ENCODE measurements at regions not wholly inside any gene's neighbourhood (a gene's known extent, or its start where the extent isn't known, plus 50 kb on each side); places are given as distances from the start of the nearest gene placed in this dataset.

GRCh38 chr19:30253581-30253996 is 118.6 kb upstream of the ZNF536 start:
- no peak overlapping the region for H3K27ac ChIP-seq
- no peaks in the 10 kb centered on the region for H3K9me3 ChIP-seq (ENCODE audit: low read depth)
- H3K4me3 ChIP-seq = no peak overlapping the region

DNA sequence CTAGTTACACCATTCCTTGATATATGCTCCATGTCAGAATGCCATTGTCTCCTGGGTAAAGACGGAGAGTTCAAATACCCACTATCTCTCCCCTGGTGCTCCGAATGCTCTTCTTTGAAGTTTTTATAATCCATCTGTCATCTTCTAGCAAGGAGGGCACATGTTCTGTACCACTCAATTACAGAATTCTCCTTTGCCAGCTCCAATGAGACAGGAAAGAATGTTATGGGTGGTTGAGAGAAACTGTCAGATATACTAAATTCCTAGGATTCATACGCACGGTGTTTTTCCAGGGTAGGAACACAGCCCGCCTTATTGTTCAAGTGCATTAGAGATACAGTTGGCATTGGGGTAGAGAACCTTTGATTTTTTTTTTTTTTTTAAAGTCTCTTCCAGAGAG is 118.0 kb upstream of the ZNF536 start:
- no peak for DNase-seq (ENCODE audit: low spot score)
- peaks cover 5% of the 10 kb centered on the region for H3K4me1 ChIP-seq (ENCODE audit: insufficient read depth)
- H3K9me2 ChIP-seq (replicated peaks; ENCODE audit: insufficient read depth) = no peaks in the 10 kb centered on the region
- H3K79me2 ChIP-seq = peaks cover 5% of the 10 kb centered on the region
- no peak overlapping the region for H3K4me3 ChIP-seq
- no peak for TF ChIP-seq EZH2phosphoT487 (IDR thresholded peaks at IDR 0.05; ENCODE audit: low read depth, severe bottlenecking, unreplicated experiment)
- TF ChIP-seq, protein P1, sequence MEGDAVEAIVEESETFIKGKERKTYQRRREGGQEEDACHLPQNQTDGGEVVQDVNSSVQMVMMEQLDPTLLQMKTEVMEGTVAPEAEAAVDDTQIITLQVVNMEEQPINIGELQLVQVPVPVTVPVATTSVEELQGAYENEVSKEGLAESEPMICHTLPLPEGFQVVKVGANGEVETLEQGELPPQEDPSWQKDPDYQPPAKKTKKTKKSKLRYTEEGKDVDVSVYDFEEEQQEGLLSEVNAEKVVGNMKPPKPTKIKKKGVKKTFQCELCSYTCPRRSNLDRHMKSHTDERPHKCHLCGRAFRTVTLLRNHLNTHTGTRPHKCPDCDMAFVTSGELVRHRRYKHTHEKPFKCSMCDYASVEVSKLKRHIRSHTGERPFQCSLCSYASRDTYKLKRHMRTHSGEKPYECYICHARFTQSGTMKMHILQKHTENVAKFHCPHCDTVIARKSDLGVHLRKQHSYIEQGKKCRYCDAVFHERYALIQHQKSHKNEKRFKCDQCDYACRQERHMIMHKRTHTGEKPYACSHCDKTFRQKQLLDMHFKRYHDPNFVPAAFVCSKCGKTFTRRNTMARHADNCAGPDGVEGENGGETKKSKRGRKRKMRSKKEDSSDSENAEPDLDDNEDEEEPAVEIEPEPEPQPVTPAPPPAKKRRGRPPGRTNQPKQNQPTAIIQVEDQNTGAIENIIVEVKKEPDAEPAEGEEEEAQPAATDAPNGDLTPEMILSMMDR (IDR thresholded peaks at IDR 0.05; ENCODE audit: poor library complexity) = no peak
- TF ChIP-seq EZH2 (IDR thresholded peaks at IDR 0.05; ENCODE audit: borderline replicate concordance) = no peak
- H3K27ac ChIP-seq = no peak overlapping the region
- peak overlapping the region; percentile 3 for H3K4me2 ChIP-seq
- H3K9me3 ChIP-seq (ENCODE audit: low read depth) = no peaks in the 10 kb centered on the region
- no peaks in the 10 kb centered on the region for H4K20me1 ChIP-seq (ENCODE audit: insufficient read depth, poor library complexity, severe bottlenecking)
- no peaks in the 10 kb centered on the region for H3K36me3 ChIP-seq (replicated peaks; ENCODE audit: insufficient read depth, low read depth)
- H2AFZ ChIP-seq = no peak overlapping the region
- H3K27me3 ChIP-seq = peaks cover 39% of the 10 kb centered on the region
- WGBS (ENCODE audit: low lambda C conversion rate, missing lambda C conversion rate) = 59% methylated on average over 5 of the region's 5 CpGs

More at GRCh38 chr19:30253581-30253996, 118.6 kb upstream of the ZNF536 start:
- Histone ChIP-seq H3K4me2 (peak overlapping the region; percentile 3), H3K27me3 (peaks cover 44% of the 10 kb centered on the region), H2AFZ (no peak overlapping the region), H4K20me1 (ENCODE audit: insufficient read depth, poor library complexity, severe bottlenecking) (no peaks in the 10 kb centered on the region), H3K36me3 (replicated peaks; ENCODE audit: insufficient read depth, low read depth) (no peaks in the 10 kb centered on the region), H3K4me1 (ENCODE audit: insufficient read depth) (peaks cover 5% of the 10 kb centered on the region), H3K9me2 (replicated peaks; ENCODE audit: insufficient read depth) (no peaks in the 10 kb centered on the region), H3K79me2 (peaks cover 5% of the 10 kb centered on the region)
- peak; percentile 18 for DNase-seq (ENCODE audit: low spot score)
- no peak for TF ChIP-seq EZH2phosphoT487 (IDR thresholded peaks at IDR 0.05; ENCODE audit: low read depth, severe bottlenecking, unreplicated experiment)
- WGBS (ENCODE audit: low lambda C conversion rate, missing lambda C conversion rate) = 52% methylated on average over 15 of the region's 15 CpGs

DNA sequence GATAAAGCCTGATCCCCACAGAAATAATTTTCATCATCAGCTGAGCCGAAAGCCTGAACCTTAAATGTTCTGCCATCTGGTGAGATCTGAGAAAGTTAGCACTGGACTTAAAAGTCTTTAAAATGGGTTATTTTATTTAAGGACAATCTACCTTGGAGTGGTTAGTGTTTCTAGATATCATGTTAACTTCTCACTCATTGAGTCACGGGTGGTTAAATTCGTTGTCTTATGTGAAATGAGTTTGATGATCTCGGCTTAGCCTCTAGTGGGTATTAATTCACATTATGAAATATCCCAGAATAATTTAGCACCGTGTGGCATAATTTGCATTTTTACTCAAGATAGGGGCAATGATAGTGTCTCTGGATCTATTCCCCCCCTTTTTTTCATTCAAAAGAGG is 117.4 kb upstream of the ZNF536 start:
- Histone ChIP-seq H3K4me1 (ENCODE audit: insufficient read depth) (peaks cover 5% of the 10 kb centered on the region), H3K4me3 (no peak overlapping the region), H3K79me2 (peaks cover 5% of the 10 kb centered on the region), H3K36me3 (replicated peaks; ENCODE audit: insufficient read depth, low read depth) (no peaks in the 10 kb centered on the region), H2AFZ (no peak overlapping the region), H4K20me1 (ENCODE audit: insufficient read depth, poor library complexity, severe bottlenecking) (no peaks in the 10 kb centered on the region), H3K27ac (no peak overlapping the region), H3K9me2 (replicated peaks; ENCODE audit: insufficient read depth) (no peaks in the 10 kb centered on the region), H3K4me2 (peak overlapping the region; percentile 3), H3K9me3 (ENCODE audit: low read depth) (no peaks in the 10 kb centered on the region), H3K27me3 (peaks cover 35% of the 10 kb centered on the region)
- TF ChIP-seq EZH2 (IDR thresholded peaks at IDR 0.05; ENCODE audit: borderline replicate concordance) (no peak), EZH2phosphoT487 (IDR thresholded peaks at IDR 0.05; ENCODE audit: low read depth, severe bottlenecking, unreplicated experiment) (no peak)
- TF ChIP-seq, protein P1 (IDR thresholded peaks at IDR 0.05; ENCODE audit: poor library complexity) = no peak
- WGBS (ENCODE audit: low lambda C conversion rate, missing lambda C conversion rate) = 79% methylated on average over 5 of the region's 5 CpGs
- DNase-seq (ENCODE audit: low spot score) = no peak

DNA sequence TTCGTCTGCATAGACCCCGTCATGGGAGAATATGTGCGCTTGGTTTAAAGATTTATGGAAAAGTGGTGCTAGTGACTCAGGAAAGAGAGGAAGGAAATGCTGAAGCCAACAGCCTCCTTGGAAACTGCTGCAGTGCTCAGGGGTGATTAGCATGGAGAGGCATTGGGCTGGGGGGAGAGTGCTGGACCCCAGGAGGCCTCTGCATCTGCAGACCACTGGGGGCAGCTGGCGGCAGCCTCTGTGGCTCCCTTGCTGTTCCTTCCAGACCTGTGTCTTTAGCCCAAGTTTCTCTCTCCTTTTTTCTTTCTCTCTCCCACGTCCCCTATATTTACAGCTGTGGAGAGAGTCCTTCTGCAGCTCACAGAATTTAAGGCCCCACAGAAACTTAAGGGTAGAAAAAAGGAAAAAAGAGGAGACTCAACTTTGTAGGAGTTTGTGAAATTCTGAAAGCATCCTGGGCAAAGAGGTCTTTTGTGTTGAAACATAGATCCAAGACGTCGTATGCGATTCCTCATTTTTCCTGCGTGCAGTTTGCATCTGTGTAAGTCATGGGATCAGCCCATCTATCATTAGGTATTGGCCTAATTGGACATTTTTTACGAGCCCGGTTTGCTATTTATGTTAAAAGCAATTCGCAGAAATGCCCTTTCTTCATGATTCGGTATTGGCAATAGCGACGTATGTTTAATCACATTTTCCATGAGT is 116.2 kb upstream of the ZNF536 start:
- 59% methylated on average over 15 of the region's 15 CpGs for WGBS (ENCODE audit: low lambda C conversion rate, missing lambda C conversion rate)
- Histone ChIP-seq H3K27me3 (peaks cover 33% of the 10 kb centered on the region), H4K20me1 (ENCODE audit: insufficient read depth, poor library complexity, severe bottlenecking) (no peaks in the 10 kb centered on the region)

More for the DNA sequence above, 116.2 kb upstream of the ZNF536 start:
- H3K27ac ChIP-seq = peak overlapping the region; percentile 50
- no peak for DNase-seq (ENCODE audit: low spot score)
- TF ChIP-seq, protein P1 (IDR thresholded peaks at IDR 0.05; ENCODE audit: poor library complexity) = no peak
- TF ChIP-seq EZH2phosphoT487 (IDR thresholded peaks at IDR 0.05; ENCODE audit: low read depth, severe bottlenecking, unreplicated experiment) (no peak), EZH2 (IDR thresholded peaks at IDR 0.05; ENCODE audit: borderline replicate concordance) (no peak)
- no peaks in the 10 kb centered on the region for H3K36me3 ChIP-seq (replicated peaks; ENCODE audit: insufficient read depth, low read depth)
- H3K79me2 ChIP-seq = peaks cover 5% of the 10 kb centered on the region
- no peaks in the 10 kb centered on the region for H3K9me3 ChIP-seq (ENCODE audit: low read depth)
- H2AFZ ChIP-seq = no peak overlapping the region
- H3K4me2 ChIP-seq = peak overlapping the region; percentile 60
- peaks cover 5% of the 10 kb centered on the region for H3K4me1 ChIP-seq (ENCODE audit: insufficient read depth)
- H3K4me3 ChIP-seq = no peak overlapping the region
- H3K9me2 ChIP-seq (replicated peaks; ENCODE audit: insufficient read depth) = no peaks in the 10 kb centered on the region
